ENCODE measurements at regions not wholly inside any gene's neighbourhood (a gene's known extent, or its start where the extent isn't known, plus 50 kb on each side); places are given as distances from the start of the nearest gene placed in this dataset.

GRCh38 chr12:74953697-74954096 lies 255.9 kb downstream of the KCNC2 start:
- no peak overlapping the region for H3K27ac Mint-ChIP-seq
- Histone ChIP-seq H3K4me3 (ENCODE audit: low read length) (no peak overlapping the region), H3K36me3 (ENCODE audit: insufficient read depth, low read length) (no peaks in the 10 kb centered on the region), H3K27me3 (ENCODE audit: control insufficient read depth in 1 of 2, insufficient read depth in 2 of 2, low read length in 2 of 2) (no peaks in the 10 kb centered on the region), H3K9me3 (ENCODE audit: control insufficient read depth in 1 of 2, insufficient read depth in 1 of 2, low read length in 2 of 2) (peaks cover 0 to 4% of the 10 kb centered on the region in 2 experiments), H3K4me1 (ENCODE audit: insufficient read depth, low read length) (no peaks in the 10 kb centered on the region), H3K27ac (ENCODE audit: low read depth in 1 of 2, low read length in 2 of 2) (no peak overlapping the region)
- no peaks in the 10 kb centered on the region for H3K27me3 Mint-ChIP-seq
- H3K36me3 Mint-ChIP-seq (ENCODE audit: low read depth), result no peaks in the 10 kb centered on the region
- DNase-seq (no peak), ATAC-seq (ENCODE audit: poor library complexity) (no peak)
- no peak for TF ChIP-seq CTCF (IDR thresholded peaks at IDR 0.05)
- POLR2A ChIA-PET, result no interaction called here
- peaks cover 5% of the 10 kb centered on the region for H3K9me3 Mint-ChIP-seq
- CTCF ChIA-PET, result no interaction called here
- H3K4me3 Mint-ChIP-seq, result no peak overlapping the region
- intact Hi-C loops (cut with DNase I, micrococcal nuclease), result no loop called here
- no peaks in the 10 kb centered on the region for H3K4me1 Mint-ChIP-seq (ENCODE audit: low read depth)

- Histone ChIP-seq H3K36me3 (ENCODE audit: insufficient read depth, low read length) (no peaks in the 10 kb centered on the region), H3K27me3 (ENCODE audit: control insufficient read depth in 1 of 2, insufficient read depth in 2 of 2, low read length in 2 of 2) (no peaks in the 10 kb centered on the region), H3K4me1 (ENCODE audit: insufficient read depth, low read length) (no peaks in the 10 kb centered on the region), H3K4me3 (ENCODE audit: low read length) (no peak overlapping the region), H3K9me3 (ENCODE audit: control insufficient read depth in 1 of 2, insufficient read depth in 1 of 2, low read length in 2 of 2) (peaks cover 0 to 4% of the 10 kb centered on the region in 2 experiments), H3K27ac (ENCODE audit: low read depth in 1 of 2, low read length in 2 of 2) (no peak overlapping the region)
- H3K9me3 Mint-ChIP-seq, result peaks cover 5% of the 10 kb centered on the region
- H3K27me3 Mint-ChIP-seq, result no peaks in the 10 kb centered on the region
- no peaks in the 10 kb centered on the region for H3K36me3 Mint-ChIP-seq (ENCODE audit: low read depth)
- no peak overlapping the region for H3K4me3 Mint-ChIP-seq
- ChIA-PET POLR2A (no interaction called here), CTCF (interaction anchor here (1.5 kb wide), 1 partner anchor 9 kb away, joined by 3 read pairs; no protein-coding TSS in a partner anchor)
- intact Hi-C loops (cut with DNase I, micrococcal nuclease), result no loop called here
- DNase-seq (no peak), ATAC-seq (ENCODE audit: poor library complexity) (no peak)
- TF ChIP-seq CTCF (IDR thresholded peaks at IDR 0.05), result no peak
- H3K4me1 Mint-ChIP-seq (ENCODE audit: low read depth), result no peaks in the 10 kb centered on the region
- no peak overlapping the region for H3K27ac Mint-ChIP-seq
Observed at GRCh38 chr12:74957231-74957630, 252.4 kb downstream of the KCNC2 start.

GRCh38 chr12:74957634-74958033 lies 252.0 kb downstream of the KCNC2 start:
- DNase-seq, result no peak

More at GRCh38 chr12:74957634-74958033, 252.0 kb downstream of the KCNC2 start:
- no peak overlapping the region for H3K27ac ChIP-seq (ENCODE audit: low read depth in 1 of 2, low read length in 2 of 2)
- Mint-ChIP-seq H3K4me3 (no peak overlapping the region), H3K27ac (no peak overlapping the region), H3K36me3 (ENCODE audit: low read depth) (no peaks in the 10 kb centered on the region), H3K27me3 (no peaks in the 10 kb centered on the region), H3K4me1 (ENCODE audit: low read depth) (no peaks in the 10 kb centered on the region), H3K9me3 (peaks cover 2% of the 10 kb centered on the region)
- peaks cover 0 to 4% of the 10 kb centered on the region in 2 experiments for H3K9me3 ChIP-seq (ENCODE audit: control insufficient read depth in 1 of 2, insufficient read depth in 1 of 2, low read length in 2 of 2)
- H3K4me3 ChIP-seq (ENCODE audit: low read length), result no peak overlapping the region
- H3K27me3 ChIP-seq (ENCODE audit: control insufficient read depth in 1 of 2, insufficient read depth in 2 of 2, low read length in 2 of 2), result no peaks in the 10 kb centered on the region
- CTCF ChIA-PET, result interaction anchor here (1.5 kb wide), 1 partner anchor 9 kb away, joined by 3 read pairs; no protein-coding TSS in a partner anchor
- no peaks in the 10 kb centered on the region for H3K36me3 ChIP-seq (ENCODE audit: insufficient read depth, low read length)
- POLR2A ChIA-PET, result no interaction called here
- no peaks in the 10 kb centered on the region for H3K4me1 ChIP-seq (ENCODE audit: insufficient read depth, low read length)
- intact Hi-C loops (cut with DNase I, micrococcal nuclease), result no loop called here
- ATAC-seq (ENCODE audit: poor library complexity), result no peak
- TF ChIP-seq CTCF (IDR thresholded peaks at IDR 0.05), result no peak
